ENCODE measurements at regions not wholly inside any gene's neighbourhood (a gene's known extent, or its start where the extent isn't known, plus 50 kb on each side); places are given as distances from the start of the nearest gene placed in this dataset.

DNA sequence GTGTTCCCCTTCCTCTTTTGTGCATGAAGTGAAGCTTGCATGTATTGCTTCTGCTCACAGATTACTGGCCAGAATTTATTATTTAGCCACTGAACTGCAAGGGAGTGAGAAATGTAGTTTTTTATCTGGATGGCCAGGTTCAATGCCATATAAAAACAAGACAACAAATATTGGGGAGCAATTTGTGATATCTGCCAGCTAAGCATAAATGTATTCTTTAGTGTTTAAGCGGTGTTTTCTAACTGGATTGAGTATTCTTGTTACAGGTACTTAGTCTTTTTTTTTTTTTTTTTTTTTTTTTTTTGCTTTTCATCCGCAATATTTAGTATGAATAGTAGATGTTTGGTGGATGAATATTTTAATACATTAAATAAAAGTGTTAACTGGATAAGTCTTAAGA lies 158.2 kb downstream of the TFAP2B start:
- no peaks in the 10 kb centered on the region for H3K36me3 Mint-ChIP-seq
- no peak for ATAC-seq

DNA sequence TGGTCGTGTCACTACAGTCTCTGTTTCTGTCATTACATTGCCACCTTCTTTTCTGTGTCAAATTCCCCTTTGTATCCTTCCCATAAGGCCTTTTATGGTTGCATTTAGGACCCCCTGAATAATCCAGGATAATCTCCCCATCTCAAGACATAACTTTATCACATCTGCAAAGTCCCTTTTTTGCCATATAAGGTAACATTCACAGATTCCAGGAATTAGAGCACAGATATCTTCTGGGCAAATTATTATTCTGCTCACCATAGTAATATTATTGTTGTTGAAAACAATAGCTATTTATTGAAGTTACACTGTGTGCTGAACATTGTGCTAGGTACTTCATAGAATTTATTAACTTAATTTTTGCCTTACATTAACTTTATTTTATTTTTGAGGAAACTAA lies 159.1 kb downstream of the TFAP2B start:
- no peaks in the 10 kb centered on the region for H3K4me1 Mint-ChIP-seq
- DNase-seq (ENCODE audit: low spot score in 2 of 2) (no peak), ATAC-seq (no peak)
- peaks cover 10% of the 10 kb centered on the region for H3K9me3 Mint-ChIP-seq
- H3K36me3 Mint-ChIP-seq: no peaks in the 10 kb centered on the region
- no peak overlapping the region for H3K4me3 Mint-ChIP-seq
- H3K27ac Mint-ChIP-seq: no peak overlapping the region

More for the DNA sequence above, 158.2 kb downstream of the TFAP2B start:
- Mint-ChIP-seq H3K4me3 (no peak overlapping the region), H3K4me1 (no peaks in the 10 kb centered on the region), H3K9me3 (peaks cover 10% of the 10 kb centered on the region), H3K27ac (no peak overlapping the region)
- DNase-seq (ENCODE audit: low spot score in 2 of 2): no peak

DNA sequence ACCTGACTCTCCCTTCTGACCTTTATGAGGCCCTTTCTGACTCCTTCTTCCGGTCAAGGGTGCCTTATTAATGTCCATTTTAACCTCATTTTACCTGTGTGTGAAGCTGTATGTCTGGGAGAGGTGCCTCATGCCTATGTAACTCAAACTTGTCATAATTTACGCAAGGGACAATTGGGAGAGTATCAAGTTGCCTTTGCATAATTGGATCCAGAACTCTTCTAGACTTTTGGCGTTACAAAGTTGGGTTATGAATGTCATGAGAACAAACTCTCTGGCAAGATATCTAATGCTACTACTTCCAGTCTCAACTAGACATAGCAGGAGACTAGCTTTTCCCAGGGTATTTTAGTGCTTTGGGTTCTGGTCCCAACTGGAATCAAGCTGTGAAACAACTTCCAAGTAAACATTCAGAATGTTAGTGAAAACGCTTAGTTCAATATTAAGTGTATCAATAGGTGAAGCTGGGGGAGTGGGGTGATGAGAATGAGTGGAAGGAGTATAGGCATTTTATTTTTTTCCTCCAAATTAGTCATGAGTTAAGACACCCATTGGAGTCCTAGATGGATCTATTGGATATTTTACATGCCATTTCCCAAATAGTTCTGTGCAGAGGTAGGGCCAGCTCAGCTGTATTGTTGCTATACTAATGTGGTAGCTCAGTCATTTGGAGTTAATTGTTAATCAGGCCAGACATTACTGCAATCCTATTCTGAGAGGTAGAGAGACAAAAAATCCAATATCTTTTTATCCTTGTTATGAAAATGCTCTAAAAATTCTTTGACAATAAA lies 159.9 kb downstream of the TFAP2B start:
- H3K27ac Mint-ChIP-seq: no peak overlapping the region
- H3K9me3 Mint-ChIP-seq: peaks cover 10% of the 10 kb centered on the region
- H3K4me3 Mint-ChIP-seq: no peak overlapping the region
- DNase-seq (ENCODE audit: low spot score in 2 of 2) (no peak), ATAC-seq (no peak)
- no peaks in the 10 kb centered on the region for H3K4me1 Mint-ChIP-seq
- H3K36me3 Mint-ChIP-seq: no peaks in the 10 kb centered on the region

DNA sequence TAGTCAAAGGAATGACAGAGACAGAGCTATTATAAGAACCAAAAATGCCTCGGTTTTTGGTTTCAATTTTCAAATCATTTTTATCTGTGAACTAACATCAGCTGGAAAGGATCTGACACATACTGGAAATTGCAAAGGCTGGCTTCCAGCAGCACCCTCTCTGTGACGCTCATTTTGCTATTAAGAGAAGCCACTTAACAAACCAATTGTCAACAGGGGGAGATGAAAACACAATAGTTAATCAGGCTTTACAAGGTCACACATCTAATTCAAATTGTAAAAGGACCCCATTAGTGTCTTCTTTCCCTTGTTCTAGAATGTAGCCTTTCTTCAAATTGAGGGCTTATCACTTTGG lies 160.5 kb downstream of the TFAP2B start:
- ATAC-seq: no peak
- peaks cover 10% of the 10 kb centered on the region for H3K9me3 Mint-ChIP-seq

DNA sequence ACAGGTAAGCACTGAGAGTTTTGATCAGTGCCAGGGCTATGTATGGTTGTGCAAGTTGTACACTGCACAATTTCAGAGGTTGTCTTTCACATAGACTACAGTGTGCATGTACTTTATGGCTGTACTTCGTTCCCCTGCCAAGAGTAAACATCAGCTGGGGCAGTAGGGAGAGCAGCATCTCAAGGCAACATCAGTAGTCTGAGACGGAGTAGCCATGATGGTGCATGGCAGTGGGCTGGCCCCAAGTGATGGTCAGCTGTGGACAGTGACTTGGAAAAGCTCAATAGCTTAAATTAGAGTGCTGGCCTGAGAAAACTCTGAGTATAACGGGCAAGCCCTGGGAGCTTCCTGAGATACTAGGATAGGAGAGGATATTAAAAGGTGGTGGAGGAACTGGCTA lies 165.5 kb downstream of the TFAP2B start:
- Mint-ChIP-seq H3K27ac (no peak overlapping the region), H3K4me3 (no peak overlapping the region), H3K9me3 (peaks cover 13% of the 10 kb centered on the region), H3K36me3 (no peaks in the 10 kb centered on the region), H3K4me1 (no peaks in the 10 kb centered on the region)
- DNase-seq (ENCODE audit: low spot score in 2 of 2) (no peak), ATAC-seq (no peak)

More for the DNA sequence above, 160.5 kb downstream of the TFAP2B start:
- no peak for DNase-seq (ENCODE audit: low spot score in 2 of 2)
- Mint-ChIP-seq H3K4me1 (no peaks in the 10 kb centered on the region), H3K4me3 (no peak overlapping the region), H3K27ac (no peak overlapping the region), H3K36me3 (no peaks in the 10 kb centered on the region)

DNA sequence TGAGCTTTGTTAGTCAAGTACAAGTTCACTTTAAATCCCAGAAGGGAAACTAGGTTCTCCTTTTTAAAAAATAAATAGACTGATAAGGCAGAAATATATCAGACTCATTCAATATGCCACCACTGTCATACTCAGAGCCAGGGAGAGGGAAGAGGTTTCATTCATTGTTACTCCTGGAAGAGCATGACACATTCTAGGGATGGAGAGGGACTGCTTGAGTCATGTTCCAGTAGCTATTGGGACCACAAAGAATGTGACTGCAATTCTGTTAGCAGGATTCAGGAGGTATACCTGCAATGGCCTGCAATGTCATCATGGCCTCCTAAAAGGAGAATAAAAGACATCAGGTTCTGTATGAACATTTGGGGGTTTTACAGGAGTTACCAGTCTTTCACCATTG lies 167.6 kb downstream of the TFAP2B start:
- H3K36me3 Mint-ChIP-seq: no peaks in the 10 kb centered on the region
- no peak for DNase-seq (ENCODE audit: low spot score in 2 of 2)
- peaks cover 7% of the 10 kb centered on the region for H3K9me3 Mint-ChIP-seq
- no peak overlapping the region for H3K4me3 Mint-ChIP-seq
- no peak for ATAC-seq
- no peaks in the 10 kb centered on the region for H3K4me1 Mint-ChIP-seq
- no peak overlapping the region for H3K27ac Mint-ChIP-seq

DNA sequence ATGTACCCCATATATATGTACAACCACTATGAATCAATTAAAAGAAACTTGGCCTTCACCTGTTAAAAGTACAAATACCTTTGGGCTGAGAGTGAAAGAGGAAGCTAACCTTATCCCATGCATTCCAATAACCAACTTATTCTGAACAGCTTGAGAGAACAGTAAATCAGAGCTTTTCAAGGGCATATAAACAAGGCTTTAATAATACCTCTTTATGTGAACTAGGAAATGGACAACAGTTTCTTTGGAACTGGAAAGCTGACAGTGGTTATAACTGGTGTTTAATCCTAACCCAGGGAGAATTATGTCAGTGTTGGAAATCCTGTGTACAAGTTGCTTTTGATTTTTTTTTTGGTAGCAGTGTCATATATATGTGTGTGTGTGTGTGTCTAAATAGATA lies 170.5 kb downstream of the TFAP2B start:
- no peak overlapping the region for H3K27ac Mint-ChIP-seq
- H3K36me3 Mint-ChIP-seq: no peaks in the 10 kb centered on the region
- no peaks in the 10 kb centered on the region for H3K4me1 Mint-ChIP-seq
- DNase-seq (ENCODE audit: low spot score in 2 of 2) (no peak), ATAC-seq (no peak)
- no peak overlapping the region for H3K4me3 Mint-ChIP-seq
- peaks cover 10% of the 10 kb centered on the region for H3K9me3 Mint-ChIP-seq

DNA sequence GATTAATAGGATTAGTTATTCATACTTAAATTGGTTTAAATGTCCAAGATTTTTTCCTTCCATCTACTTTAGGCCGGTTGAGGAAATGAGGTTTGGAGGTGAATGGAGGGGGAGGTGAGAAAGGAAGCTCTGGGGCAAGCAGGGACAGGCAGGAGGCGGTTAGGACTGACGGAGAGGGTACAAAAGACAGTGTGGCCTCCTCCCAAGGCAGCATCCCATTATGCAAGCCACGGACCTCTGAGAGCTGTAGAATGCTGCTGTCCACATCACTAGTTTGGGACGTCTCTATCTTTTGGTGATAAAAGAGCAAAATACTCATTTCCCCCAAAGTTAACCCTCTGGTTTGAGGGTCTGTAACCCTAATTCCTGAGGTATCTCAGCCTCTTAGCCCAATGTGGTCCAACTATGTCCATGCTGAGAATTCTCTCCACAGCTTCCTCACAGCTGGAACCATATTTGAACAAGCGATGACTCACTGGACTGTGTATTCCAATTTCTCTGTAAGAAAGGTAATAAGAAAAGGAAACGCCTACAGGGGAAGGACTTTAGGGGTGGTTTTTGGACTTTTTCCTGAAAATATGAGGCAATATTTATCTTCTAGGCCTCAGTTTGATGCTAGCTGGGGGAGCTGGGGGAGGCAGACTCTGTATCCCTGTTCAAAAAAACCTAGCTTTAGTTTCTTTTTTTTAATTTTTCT lies 172.2 kb downstream of the TFAP2B start:
- Mint-ChIP-seq H3K36me3 (no peaks in the 10 kb centered on the region), H3K27ac (no peak overlapping the region), H3K4me1 (no peaks in the 10 kb centered on the region), H3K4me3 (no peak overlapping the region), H3K9me3 (peaks cover 10% of the 10 kb centered on the region)
- ATAC-seq (no peak), DNase-seq (ENCODE audit: low spot score in 2 of 2) (no peak)

DNA sequence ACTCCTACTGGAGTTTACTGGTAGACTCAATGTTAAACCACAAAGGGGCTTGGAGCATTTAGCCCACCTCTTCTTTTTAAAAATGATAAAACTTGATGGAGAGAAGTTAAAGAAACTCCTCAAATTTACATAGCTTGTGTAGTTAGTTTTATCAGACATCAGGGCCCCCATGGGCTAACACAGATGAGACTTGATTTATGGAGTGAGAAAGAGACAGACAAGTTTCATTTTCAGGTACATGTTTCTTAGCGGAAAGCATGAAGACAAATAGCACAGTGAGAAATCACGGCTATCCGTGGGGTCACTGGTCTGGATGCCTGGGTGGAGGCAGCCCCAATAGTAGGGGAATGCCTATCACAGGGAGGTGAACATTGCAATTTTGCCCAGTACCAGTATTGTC lies 173.6 kb downstream of the TFAP2B start:
- DNase-seq (ENCODE audit: low spot score in 2 of 2) (no peak), ATAC-seq (no peak)
- Mint-ChIP-seq H3K4me1 (no peaks in the 10 kb centered on the region), H3K4me3 (no peak overlapping the region), H3K27ac (no peak overlapping the region), H3K36me3 (no peaks in the 10 kb centered on the region), H3K9me3 (peaks cover 10% of the 10 kb centered on the region)

DNA sequence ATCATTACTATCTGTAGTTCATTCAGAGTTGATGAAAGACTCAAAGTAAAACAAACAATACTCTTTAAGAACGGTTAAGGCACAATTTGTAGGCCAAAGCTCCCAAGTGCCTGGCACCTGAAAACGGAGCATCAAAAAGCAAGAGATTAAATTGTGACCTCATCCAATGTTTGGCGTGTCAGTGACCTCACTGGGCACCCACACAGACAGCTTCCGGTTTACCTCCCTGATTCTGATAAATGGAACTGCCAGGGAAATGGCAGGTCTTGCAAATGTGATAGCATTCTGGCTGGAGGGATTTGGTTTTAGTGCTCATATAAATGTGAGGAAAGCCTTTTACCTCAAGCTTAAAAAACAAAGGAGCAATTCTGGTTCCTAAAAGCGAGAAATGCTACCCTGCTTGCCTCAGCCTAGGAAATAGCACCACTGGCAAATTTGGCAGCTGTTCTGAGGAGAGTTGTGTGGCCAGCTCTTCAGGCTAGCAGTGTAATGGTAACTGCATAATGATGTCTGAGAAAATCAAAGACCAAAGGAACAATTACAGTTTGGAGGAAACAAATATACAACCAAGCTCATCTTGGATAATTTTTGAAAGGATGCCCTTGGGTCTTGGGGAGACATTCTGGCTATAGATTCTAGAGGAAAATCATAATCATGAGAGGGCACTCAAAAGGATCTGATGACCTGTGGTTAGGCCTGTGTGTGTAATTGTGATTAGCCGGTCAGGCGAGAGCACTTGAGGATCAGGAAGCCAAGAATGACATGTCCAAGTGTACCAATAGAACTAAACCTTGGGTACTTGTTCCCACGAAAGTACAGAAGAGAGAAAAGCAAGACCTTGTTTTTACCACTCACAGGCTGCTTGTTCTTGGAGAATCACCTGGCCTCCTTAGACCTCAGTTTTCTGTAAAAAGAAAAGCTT lies 174.3 kb downstream of the TFAP2B start:
- DNase-seq (ENCODE audit: low spot score in 2 of 2) (no peak), ATAC-seq (no peak)
- Mint-ChIP-seq H3K4me1 (no peaks in the 10 kb centered on the region), H3K9me3 (peaks cover 11% of the 10 kb centered on the region), H3K27ac (no peak overlapping the region), H3K36me3 (no peaks in the 10 kb centered on the region), H3K4me3 (no peak overlapping the region)

DNA sequence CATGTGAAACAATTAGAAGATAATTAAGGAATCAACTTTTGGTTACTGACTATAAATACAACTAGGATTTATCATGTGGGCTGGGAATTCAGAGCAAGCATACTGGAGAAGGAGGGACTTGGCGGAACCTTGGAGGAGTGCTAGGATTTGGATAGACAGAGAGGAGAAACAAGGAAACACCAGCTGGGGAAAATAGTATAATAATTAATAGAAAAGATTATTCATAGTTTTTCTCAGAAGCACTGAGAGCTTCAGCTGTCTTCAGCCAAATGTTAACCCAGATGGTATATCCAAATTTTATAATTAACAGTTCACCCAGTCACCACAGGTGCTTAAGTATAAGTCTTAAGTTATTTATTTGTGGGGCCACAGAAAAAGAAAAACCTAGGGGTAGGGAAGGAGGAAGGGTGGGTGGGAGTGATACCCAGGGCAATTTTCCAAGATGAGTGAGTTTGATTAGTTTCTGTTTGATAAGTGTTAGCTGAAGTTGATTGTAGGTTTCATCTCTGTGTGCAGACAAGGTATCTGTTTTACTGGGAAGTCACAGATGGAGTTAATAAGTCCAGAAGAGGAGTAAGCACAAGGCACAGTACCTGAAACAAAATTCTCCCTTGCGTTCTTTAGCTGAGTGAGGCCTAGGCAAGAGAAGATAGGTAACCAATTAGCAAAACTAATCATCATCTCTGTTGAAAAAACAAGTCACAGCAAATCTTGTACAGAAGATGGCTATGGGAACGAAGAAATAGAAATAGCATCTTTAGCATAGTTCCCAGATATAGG lies 175.5 kb downstream of the TFAP2B start:
- ATAC-seq: no peak
- no peaks in the 10 kb centered on the region for H3K4me1 Mint-ChIP-seq
- peaks cover 9% of the 10 kb centered on the region for H3K9me3 Mint-ChIP-seq
- H3K27ac Mint-ChIP-seq: no peak overlapping the region
- H3K4me3 Mint-ChIP-seq: no peak overlapping the region
- DNase-seq (ENCODE audit: low spot score in 2 of 2): no peak
- H3K36me3 Mint-ChIP-seq: no peaks in the 10 kb centered on the region

DNA sequence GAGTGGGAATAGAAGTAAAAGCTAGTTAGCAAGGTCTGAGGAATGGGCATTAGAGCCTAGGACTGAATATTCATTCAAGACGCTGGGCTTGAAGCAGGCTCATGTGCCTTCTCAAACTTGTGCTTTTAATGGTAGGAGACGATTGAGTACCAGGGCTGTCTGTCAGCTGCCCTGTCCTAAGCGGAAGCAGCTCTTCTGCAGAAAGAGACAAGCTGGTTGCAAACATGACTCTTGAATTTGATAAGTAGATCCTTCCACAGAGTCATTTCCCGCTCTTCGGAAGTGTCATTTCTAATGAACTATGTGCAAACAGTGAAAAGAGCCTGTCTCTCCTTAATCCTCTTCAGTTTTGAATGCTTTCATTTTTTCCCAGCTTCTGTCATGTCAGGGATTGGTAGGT lies 176.4 kb downstream of the TFAP2B start:
- Mint-ChIP-seq H3K4me3 (no peak overlapping the region), H3K36me3 (no peaks in the 10 kb centered on the region), H3K9me3 (peaks cover 9% of the 10 kb centered on the region), H3K4me1 (no peaks in the 10 kb centered on the region), H3K27ac (no peak overlapping the region)
- DNase-seq (ENCODE audit: low spot score in 2 of 2) (no peak), ATAC-seq (no peak)

DNA sequence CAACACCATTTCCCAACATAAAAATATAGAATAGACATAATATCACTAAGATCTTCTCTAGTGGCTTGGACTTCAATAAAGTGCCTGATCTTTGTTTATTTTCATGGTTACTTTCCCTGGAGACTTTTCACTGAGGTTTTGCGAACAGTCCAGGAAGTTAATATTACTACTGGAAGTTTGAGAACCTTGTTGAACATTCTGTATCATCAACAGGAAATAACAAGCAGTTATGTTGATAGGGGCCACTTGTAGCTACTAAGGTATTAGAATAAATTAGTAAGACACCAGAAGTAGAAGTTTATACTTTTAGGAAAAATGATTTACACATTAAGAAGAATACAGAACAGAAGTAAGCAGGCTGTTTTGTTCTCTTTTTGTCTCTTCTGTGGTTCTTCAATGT lies 180.2 kb downstream of the TFAP2B start:
- ATAC-seq: no peak

DNA sequence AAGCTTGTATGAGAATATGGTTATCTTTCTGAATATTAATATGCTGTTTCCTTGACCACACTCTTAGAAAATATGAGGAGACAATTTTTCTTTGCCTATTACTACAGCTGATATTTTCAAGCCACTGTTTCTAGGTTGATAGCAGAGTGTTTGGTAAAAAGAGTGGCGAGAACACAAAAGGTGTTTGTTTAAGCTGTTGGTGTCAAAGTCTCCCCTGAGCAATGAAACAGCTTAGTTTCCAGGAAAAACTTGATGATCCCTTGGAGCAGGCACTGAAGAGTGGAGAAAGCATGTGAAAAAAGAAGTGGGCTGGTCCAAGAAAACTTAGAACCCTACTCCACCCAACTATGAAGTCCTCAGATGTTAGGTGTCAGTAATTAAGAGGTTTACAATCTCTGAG lies 182.7 kb downstream of the TFAP2B start:
- no peaks in the 10 kb centered on the region for H3K36me3 Mint-ChIP-seq

More for the DNA sequence above, 180.2 kb downstream of the TFAP2B start:
- Mint-ChIP-seq H3K36me3 (no peaks in the 10 kb centered on the region), H3K4me3 (no peak overlapping the region), H3K9me3 (peaks cover 16% of the 10 kb centered on the region), H3K4me1 (no peaks in the 10 kb centered on the region), H3K27ac (no peak overlapping the region)
- no peak for DNase-seq (ENCODE audit: low spot score in 2 of 2)

DNA sequence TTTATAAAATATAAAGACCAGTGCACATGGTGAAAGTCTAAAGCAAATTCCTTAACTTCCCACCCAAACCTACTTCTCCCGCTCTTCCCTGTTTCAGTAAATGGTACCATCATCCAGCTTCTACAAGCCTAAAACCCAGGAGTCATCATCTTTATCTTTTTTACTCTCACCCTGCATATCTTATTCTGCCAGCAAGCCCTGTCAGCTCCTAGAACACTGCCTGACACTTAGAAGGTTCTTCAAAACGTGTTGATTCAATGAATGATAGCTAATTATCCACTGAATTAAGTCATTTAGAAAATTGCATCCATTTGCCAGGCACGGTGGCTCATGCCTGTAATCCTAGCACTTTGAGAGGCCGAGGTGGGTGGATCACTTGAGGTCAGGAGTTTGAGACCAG lies 185.7 kb downstream of the TFAP2B start:
- DNase-seq (ENCODE audit: low spot score in 2 of 2): no peak
- H3K36me3 Mint-ChIP-seq: no peaks in the 10 kb centered on the region
- no peak overlapping the region for H3K27ac Mint-ChIP-seq
- no peaks in the 10 kb centered on the region for H3K4me1 Mint-ChIP-seq
- no peak for ATAC-seq
- H3K4me3 Mint-ChIP-seq: no peak overlapping the region
- peaks cover 13% of the 10 kb centered on the region for H3K9me3 Mint-ChIP-seq

More for the DNA sequence above, 182.7 kb downstream of the TFAP2B start:
- no peaks in the 10 kb centered on the region for H3K4me1 Mint-ChIP-seq
- peaks cover 19% of the 10 kb centered on the region for H3K9me3 Mint-ChIP-seq
- H3K27ac Mint-ChIP-seq: no peak overlapping the region
- DNase-seq (ENCODE audit: low spot score in 2 of 2) (no peak), ATAC-seq (no peak)
- no peak overlapping the region for H3K4me3 Mint-ChIP-seq

Measured in stimulated activated effector memory CD8-positive, alpha-beta T cell treated with anti-CD3 and anti-CD28 coated beads, Interleukin-12 subunit alpha, Interleukin-12 subunit beta, amount 100 ng/mL, for 72 hours (primary cell).